Thyroid gland (tissue), 4 donors: ENCODE measurements at regions not wholly inside any gene's neighbourhood (a gene's known extent, or its start where the extent isn't known, plus 50 kb on each side); places are given as distances from the start of the nearest gene placed in this dataset.

Source experiments
- CTCF ChIP-seq, 6 experiments: fragments of 200-600 bp in 3 of 6; fragments of 450-650 bp in 3 of 6; sonication (generic) in 3 of 6; IDR thresholded peaks; one replicate each; pipeline ENCODE4 v1.5.1; 2016 to 2019; ENCODE audit warnings: antibody characterized with exemption in 6 of 6, mild to moderate bottlenecking in 2 of 6, inconsistent platforms in 1 of 6, moderate library complexity in 1 of 6
- POLR2A ChIP-seq, 2 donors: fragments of 450-650 bp; IDR thresholded peaks; one replicate each; pipeline ENCODE4 v1.6.1; 2017; ENCODE audit warnings: antibody characterized with exemption in 2 of 2, mild to moderate bottlenecking in 2 of 2, moderate library complexity in 1 of 2

GRCh38 chr7:119935418-119936025 is 337.5 kb upstream of the KCND2 start:
- no peak for TF ChIP-seq POLR2A (IDR thresholded peaks at IDR 0.05)
- peak in 2 of 6 experiments; percentile 32 to 44 for TF ChIP-seq CTCF (IDR thresholded peaks at IDR 0.05)
